ENCODE measurements at regions not wholly inside any gene's neighbourhood (a gene's known extent, or its start where the extent isn't known, plus 50 kb on each side); places are given as distances from the start of the nearest gene placed in this dataset.

DNA sequence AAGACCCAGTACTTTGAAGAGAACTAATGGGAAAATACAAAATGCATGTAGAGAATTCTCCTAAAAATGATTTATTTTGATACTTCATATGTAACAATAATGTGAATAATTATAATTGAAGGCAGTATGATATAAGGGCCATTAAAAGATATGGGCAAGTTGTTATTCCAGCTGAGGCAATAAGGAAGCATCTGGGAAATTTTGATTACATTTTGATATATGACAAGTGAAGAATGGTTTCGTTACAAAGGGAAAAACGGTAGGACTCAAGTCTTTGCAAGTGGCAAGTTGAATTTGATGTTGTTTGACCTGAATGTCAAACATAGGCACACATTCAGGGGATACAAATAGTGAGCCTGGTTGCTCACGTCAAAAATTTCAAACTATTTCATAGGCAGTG lies 137.9 kb upstream of the TP63 start:
- intact Hi-C loops (cut with micrococcal nuclease), result no loop called here

More for the DNA sequence above, 137.9 kb upstream of the TP63 start:
- DNase-seq (no peak), ATAC-seq (ENCODE audit: low read depth) (no peak)
- Histone ChIP-seq H2BK120ac (ENCODE audit: low read depth, low read length) (no peak overlapping the region), H2AFZ (replicated peaks; ENCODE audit: low read length, poor library complexity) (no peak overlapping the region), H3K9me1 (ENCODE audit: insufficient read depth, low read length) (no peaks in the 10 kb centered on the region), H2AK5ac (ENCODE audit: low read depth, low read length) (no peak overlapping the region), H3K27ac (ENCODE audit: insufficient read depth, low read length) (no peak overlapping the region), H3K4me3 (ENCODE audit: insufficient read depth, low read depth, low read length) (no peak overlapping the region), H3K79me1 (ENCODE audit: low read depth in 1 of 2, low read length in 2 of 2) (no peaks in the 10 kb centered on the region), H4K91ac (ENCODE audit: insufficient read depth, low read depth, low read length) (no peak overlapping the region), H3K4me1 (ENCODE audit: control insufficient read depth, insufficient read depth, low read length) (no peaks in the 10 kb centered on the region), H3K4me2 (ENCODE audit: low read depth, low read length) (no peak overlapping the region), H3K56ac (ENCODE audit: extremely low read depth, insufficient read depth, low read length) (no peak overlapping the region), H3K14ac (replicated peaks; ENCODE audit: low read depth, low read length) (no peak overlapping the region), H4K8ac (ENCODE audit: low read depth in 2 of 2, low read length in 2 of 2) (no peak overlapping the region), H2AK9ac (replicated peaks; ENCODE audit: low read depth, low read length, poor library complexity) (no peak overlapping the region), H4K20me1 (ENCODE audit: insufficient read depth, low read length) (no peaks in the 10 kb centered on the region), H3K9me3 (ENCODE audit: control insufficient read depth, insufficient read depth, low read length) (no peaks in the 10 kb centered on the region), H3K27me3 (ENCODE audit: control insufficient read depth, insufficient read depth, low read length) (no peaks in the 10 kb centered on the region), H2BK20ac (ENCODE audit: low read depth, low read length) (no peak overlapping the region), H3K4ac (ENCODE audit: low read depth, low read length) (no peak overlapping the region), H2BK15ac (ENCODE audit: low read depth, low read length) (no peak overlapping the region), H3K9ac (ENCODE audit: low read depth, low read length) (no peak overlapping the region), H3K36me3 (ENCODE audit: control insufficient read depth, insufficient read depth, low read length) (no peaks in the 10 kb centered on the region), H3K18ac (ENCODE audit: low read depth, low read length) (no peak overlapping the region), H2BK5ac (ENCODE audit: low read depth, low read length, poor library complexity, severe bottlenecking) (no peak overlapping the region), H3K23ac (ENCODE audit: low read depth, low read length) (no peak overlapping the region), H4K5ac (ENCODE audit: low read depth, low read length) (no peak overlapping the region)
- no peak for TF ChIP-seq MXI1 (IDR thresholded peaks at IDR 0.05; ENCODE audit: borderline replicate concordance, low read depth, low read length)
- in situ Hi-C loops (cut with MboI; ENCODE audit: low sequenced_read_pairs), result no loop called here
- no TSS peak for BruUV-seq (replicated peaks)
- ChIA-PET POLR2A (ENCODE audit: unreplicated experiment) (no interaction called here), CTCF (no interaction called here)
- dilution Hi-C loops (cut with HindIII; ENCODE audit: low sequenced_read_pairs, unreplicated experiment), result no loop called here
- WGBS, 2 experiments (ENCODE audit: extremely low coverage in 2 of 2, insufficient read length in 1 of 2), result 50% methylated on average over 2 of the region's 3 CpGs; no CpG with 5 or more reads in 1 of the 2 experiments
